ENCODE measurements at regions not wholly inside any gene's neighbourhood (a gene's known extent, or its start where the extent isn't known, plus 50 kb on each side); places are given as distances from the start of the nearest gene placed in this dataset.

DNA sequence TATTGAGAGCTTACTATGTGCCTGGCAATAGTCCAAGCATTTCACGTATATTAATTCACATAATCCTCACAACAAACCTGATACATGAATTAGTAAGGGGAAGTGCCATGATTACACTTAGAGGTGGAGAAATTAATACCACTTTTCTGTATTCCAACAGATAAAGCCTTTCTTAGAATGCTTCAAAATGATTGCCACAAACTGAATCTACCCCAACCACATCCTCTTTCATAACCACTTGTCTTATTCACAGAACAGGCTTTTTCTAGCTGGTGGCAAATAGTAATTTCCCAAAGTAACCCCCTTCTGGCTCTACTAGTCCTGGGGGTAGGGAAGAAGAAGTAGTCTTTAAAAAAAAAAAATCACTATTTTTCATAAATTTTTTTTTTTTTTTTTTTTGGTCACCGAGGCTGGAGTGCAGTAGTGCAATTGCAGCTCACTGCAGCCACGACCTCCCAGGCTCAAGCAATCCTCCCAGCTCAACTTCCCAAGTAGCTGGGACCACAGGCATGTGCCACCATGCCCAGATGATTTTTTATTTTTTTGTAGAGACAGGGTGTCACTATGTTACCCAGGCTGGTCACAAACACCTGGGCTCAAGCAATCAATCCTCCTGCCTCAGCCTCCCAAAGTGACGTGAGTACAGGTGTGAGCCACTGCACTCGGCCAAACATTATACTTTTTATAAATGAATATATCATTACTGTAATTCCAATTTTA, 59.0 kb upstream of the ARID2 start:
- H3K27me3 ChIP-seq (ENCODE audit: insufficient read depth, low read depth), result peaks cover 10% of the 10 kb centered on the region; the same call in 1 of the 2 replicates
- H3K4me3 ChIP-seq (IDR thresholded peaks at IDR 0.05; ENCODE audit: insufficient read depth, low read depth, low read length), result no peak overlapping the region
- no peak overlapping the region for H3K9ac ChIP-seq
- peak overlapping the region; percentile 26 for H3K4me2 ChIP-seq
- peaks cover 40% of the 10 kb centered on the region for H3K4me1 ChIP-seq (ENCODE audit: low read depth, poor library complexity, severe bottlenecking)
- H3K27ac ChIP-seq, result no peak overlapping the region
- H4K20me1 ChIP-seq (ENCODE audit: insufficient read depth), result no peaks in the 10 kb centered on the region; the same call in 1 of the 2 replicates
- no peaks in the 10 kb centered on the region for H3K36me3 ChIP-seq (ENCODE audit: insufficient read depth)
- TF ChIP-seq, protein P1, sequence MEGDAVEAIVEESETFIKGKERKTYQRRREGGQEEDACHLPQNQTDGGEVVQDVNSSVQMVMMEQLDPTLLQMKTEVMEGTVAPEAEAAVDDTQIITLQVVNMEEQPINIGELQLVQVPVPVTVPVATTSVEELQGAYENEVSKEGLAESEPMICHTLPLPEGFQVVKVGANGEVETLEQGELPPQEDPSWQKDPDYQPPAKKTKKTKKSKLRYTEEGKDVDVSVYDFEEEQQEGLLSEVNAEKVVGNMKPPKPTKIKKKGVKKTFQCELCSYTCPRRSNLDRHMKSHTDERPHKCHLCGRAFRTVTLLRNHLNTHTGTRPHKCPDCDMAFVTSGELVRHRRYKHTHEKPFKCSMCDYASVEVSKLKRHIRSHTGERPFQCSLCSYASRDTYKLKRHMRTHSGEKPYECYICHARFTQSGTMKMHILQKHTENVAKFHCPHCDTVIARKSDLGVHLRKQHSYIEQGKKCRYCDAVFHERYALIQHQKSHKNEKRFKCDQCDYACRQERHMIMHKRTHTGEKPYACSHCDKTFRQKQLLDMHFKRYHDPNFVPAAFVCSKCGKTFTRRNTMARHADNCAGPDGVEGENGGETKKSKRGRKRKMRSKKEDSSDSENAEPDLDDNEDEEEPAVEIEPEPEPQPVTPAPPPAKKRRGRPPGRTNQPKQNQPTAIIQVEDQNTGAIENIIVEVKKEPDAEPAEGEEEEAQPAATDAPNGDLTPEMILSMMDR (conservative IDR thresholded peaks at IDR 0.05; ENCODE audit: low read depth, low read length), result no peak
- no peak overlapping the region for H2AFZ ChIP-seq (ENCODE audit: low read depth)
- no peaks in the 10 kb centered on the region for H3K79me2 ChIP-seq (ENCODE audit: insufficient read depth, low read depth)

DNA sequence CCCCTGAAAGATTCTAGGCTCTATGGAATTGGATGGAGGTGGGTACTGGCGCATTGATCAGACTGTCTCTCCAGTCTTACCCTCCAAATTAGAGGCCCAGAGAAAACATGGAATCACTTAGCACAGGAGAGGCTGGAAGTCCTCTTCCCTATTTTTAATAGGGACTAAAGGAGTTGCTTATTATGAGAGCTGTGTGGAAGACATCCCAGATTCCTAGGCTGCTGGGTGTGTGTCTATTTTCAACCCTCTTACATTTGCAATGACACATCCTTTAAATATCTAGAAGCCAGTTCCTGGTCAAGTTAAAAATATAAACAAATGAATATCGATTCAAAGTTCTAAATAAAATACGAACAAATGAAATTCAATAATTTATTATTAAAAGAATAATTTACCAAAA, 58.3 kb upstream of the ARID2 start:
- Histone ChIP-seq H4K20me1 (ENCODE audit: insufficient read depth) (no peaks in the 10 kb centered on the region; the same call in 1 of the 2 replicates), H3K27me3 (ENCODE audit: insufficient read depth, low read depth) (peaks cover 10% of the 10 kb centered on the region; the same call in 1 of the 2 replicates), H3K36me3 (ENCODE audit: insufficient read depth) (no peaks in the 10 kb centered on the region), H3K79me2 (ENCODE audit: insufficient read depth, low read depth) (no peaks in the 10 kb centered on the region), H3K27ac (no peak overlapping the region), H3K9ac (no peak overlapping the region), H3K4me1 (ENCODE audit: low read depth, poor library complexity, severe bottlenecking) (peaks cover 40% of the 10 kb centered on the region), H3K4me3 (IDR thresholded peaks at IDR 0.05; ENCODE audit: insufficient read depth, low read depth, low read length) (no peak overlapping the region), H3K4me2 (0 out of 2 replicates have a peak overlapping the region, but pooled peaks have one; percentile 26), H2AFZ (ENCODE audit: low read depth) (no peak overlapping the region)
- TF ChIP-seq, protein P1 (conservative IDR thresholded peaks at IDR 0.05; ENCODE audit: low read depth, low read length), result no peak

DNA sequence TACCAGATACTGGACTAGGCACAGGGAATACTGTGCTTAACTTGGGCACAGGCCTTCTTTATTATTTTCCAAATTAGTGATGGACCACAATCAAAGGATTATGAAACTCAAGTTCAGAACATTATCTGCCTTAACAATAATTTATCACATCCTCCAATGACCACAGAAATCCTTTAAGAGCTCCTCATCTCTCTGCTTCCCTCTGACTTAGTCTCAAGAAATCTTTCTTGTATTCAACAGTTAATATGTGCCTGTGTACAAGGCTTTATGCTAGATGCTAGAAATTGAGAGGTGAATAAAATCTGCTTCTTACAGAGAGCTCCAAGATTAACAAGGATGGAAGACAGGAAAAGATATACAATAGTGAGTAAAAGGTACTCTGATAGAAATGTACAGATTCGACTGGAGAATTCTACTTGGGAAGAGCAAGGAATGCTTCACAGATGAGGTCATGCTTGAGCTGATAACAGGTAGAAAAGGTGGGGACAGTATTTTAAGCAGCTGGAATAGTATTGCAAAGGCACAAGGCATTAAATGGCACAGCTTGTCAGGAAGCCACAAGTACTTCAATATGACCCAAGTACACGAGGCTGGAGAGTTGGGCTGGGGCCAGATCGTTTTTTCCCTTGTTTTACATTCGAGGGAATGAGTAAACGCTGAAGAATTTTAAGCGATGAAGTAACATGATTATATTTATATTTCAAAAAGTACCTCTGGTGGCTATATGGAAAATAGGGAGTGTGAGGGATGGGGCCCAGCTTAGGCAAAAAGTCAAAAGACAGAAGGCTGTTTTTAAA, 55.1 kb upstream of the ARID2 start:
- H3K27ac ChIP-seq, result no peak overlapping the region
- no peaks in the 10 kb centered on the region for H3K36me3 ChIP-seq (ENCODE audit: insufficient read depth)
- H3K4me2 ChIP-seq, result no peak overlapping the region
- H4K20me1 ChIP-seq (ENCODE audit: insufficient read depth), result no peaks in the 10 kb centered on the region
- no peak overlapping the region for H3K4me3 ChIP-seq (IDR thresholded peaks at IDR 0.05; ENCODE audit: insufficient read depth, low read depth, low read length)
- H3K27me3 ChIP-seq (ENCODE audit: insufficient read depth, low read depth), result peaks cover 10% of the 10 kb centered on the region; the same call in 1 of the 2 replicates
- no peaks in the 10 kb centered on the region for H3K79me2 ChIP-seq (ENCODE audit: insufficient read depth, low read depth)
- no peak overlapping the region for H3K9ac ChIP-seq
- H2AFZ ChIP-seq (ENCODE audit: low read depth), result no peak overlapping the region
- H3K4me1 ChIP-seq (ENCODE audit: low read depth, poor library complexity, severe bottlenecking), result peaks cover 21% of the 10 kb centered on the region
- TF ChIP-seq, protein P1 (conservative IDR thresholded peaks at IDR 0.05; ENCODE audit: low read depth, low read length), result no peak

- no peak overlapping the region for H3K4me3 ChIP-seq (IDR thresholded peaks at IDR 0.05; ENCODE audit: insufficient read depth, low read depth, low read length)
- peaks cover 10% of the 10 kb centered on the region for H3K4me1 ChIP-seq (ENCODE audit: low read depth, poor library complexity, severe bottlenecking)
- no peak overlapping the region for H3K27ac ChIP-seq
- peaks cover 10% of the 10 kb centered on the region; the same call in 1 of the 2 replicates for H3K27me3 ChIP-seq (ENCODE audit: insufficient read depth, low read depth)
- H4K20me1 ChIP-seq (ENCODE audit: insufficient read depth), result no peaks in the 10 kb centered on the region
- H2AFZ ChIP-seq (ENCODE audit: low read depth), result no peak overlapping the region
- TF ChIP-seq, protein P1 (conservative IDR thresholded peaks at IDR 0.05; ENCODE audit: low read depth, low read length), result no peak
- H3K36me3 ChIP-seq (ENCODE audit: insufficient read depth), result no peaks in the 10 kb centered on the region
- no peaks in the 10 kb centered on the region for H3K79me2 ChIP-seq (ENCODE audit: insufficient read depth, low read depth)
- no peak overlapping the region for H3K4me2 ChIP-seq
- H3K9ac ChIP-seq, result no peak overlapping the region
These were observed 54.0 kb upstream of the ARID2 start for GRCh38 chr12:45675534-45675933.

Measured in KMS-11 (cell line).